Stimulated activated CD8-positive, alpha-beta memory T cell treated with anti-CD3 and anti-CD28 coated beads, Interleukin-4, amount 100 ng/mL, for 24 hours (primary cell): ENCODE measurements at regions not wholly inside any gene's neighbourhood (a gene's known extent, or its start where the extent isn't known, plus 50 kb on each side); places are given as distances from the start of the nearest gene placed in this dataset.

Source experiments
- DNase-seq: peaks from one replicate; pipeline ENCODE4 v3.0.0-alpha.2; 2020; ENCODE audit warnings: low read depth

DNA sequence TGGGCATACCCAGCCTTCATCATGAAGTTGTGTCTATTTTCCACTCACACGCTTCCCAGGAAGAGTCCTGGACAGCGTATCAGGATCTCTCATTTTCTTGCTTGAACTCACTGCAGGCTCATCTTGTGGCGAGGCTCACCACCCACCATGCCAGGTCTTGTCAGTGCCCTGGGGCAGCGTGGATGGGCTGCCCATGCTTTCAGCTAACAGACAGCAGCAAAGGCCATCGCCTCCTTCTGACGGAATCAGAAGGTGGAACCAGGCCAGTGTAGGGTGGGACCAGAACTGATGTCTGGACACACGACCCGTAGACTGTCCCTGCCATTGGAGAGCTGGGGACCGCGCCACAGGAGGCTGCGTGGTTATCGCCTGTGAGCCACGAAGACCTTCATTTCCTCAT, 169.4 kb downstream of the FOXL1 start:
- DNase-seq: no peak

DNA sequence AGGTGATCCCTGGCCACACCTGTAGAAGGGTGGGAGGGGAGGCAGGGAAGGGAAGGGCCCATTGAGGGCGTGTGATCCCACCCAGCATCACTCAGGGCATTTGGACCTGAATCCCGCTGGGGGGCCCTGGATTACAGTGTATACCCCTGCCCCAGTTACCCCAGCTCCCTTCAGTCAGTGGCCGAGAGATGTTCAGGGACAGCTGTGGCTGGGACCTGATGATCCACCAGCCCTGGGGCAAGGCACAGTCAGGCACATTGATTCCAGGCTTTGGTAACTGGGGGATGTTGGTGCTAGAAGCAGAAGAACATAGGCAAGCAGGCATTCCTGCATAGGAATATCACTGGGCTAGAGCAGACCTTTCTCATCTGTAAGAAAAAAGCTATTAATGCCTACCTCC, 170.3 kb downstream of the FOXL1 start:
- DNase-seq: no peak

DNA sequence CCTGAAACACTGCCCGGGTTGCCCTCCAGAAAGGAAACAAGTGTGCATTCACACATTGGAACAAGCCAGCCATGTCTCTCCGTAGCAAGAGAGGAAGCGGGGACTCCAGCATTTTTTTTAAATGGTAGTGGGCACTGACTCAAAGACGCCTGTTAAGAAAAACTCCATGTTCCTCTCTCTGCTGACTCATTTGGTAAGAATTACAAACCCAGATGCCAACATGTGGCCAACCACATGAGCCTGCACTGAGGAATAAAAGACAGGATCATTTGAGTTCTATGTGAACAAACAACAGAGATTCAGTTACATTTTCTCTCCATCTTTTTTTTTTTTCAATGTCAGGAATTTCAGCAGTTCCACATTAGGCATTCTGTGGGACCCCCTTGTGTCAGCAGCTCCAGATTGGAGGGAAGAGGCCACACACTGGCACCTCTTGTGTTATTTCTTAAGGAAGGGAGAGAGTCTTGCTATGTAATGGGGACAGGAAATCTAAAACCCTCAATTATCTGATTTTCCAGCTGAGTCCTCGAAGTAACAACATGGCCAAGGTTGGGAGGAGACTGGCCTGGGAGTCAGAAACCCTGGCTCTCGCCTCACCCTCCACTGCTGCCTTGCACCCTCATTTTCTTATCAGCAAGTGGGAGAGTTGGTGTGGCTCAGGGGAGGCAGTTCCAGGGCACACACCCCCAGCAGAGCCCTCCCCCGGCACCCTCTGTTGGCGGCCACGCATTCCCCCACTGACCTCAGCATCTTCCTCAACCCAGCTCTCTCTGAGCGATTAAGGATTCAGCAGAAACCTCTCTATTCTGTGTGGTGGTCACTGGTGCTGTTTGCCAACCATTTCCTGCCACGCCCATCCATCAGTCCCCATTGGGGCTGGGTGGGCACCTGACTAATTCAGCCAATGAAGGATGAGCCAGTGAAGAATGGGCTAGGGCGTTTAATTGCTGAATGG, 173.0 kb downstream of the FOXL1 start:
- no peak for DNase-seq

GRCh38 chr16:86752582-86753175, 174.3 kb downstream of the FOXL1 start:
- no peak for DNase-seq

GRCh38 chr16:86753399-86753798, 175.1 kb downstream of the FOXL1 start:
- no peak for DNase-seq

DNA sequence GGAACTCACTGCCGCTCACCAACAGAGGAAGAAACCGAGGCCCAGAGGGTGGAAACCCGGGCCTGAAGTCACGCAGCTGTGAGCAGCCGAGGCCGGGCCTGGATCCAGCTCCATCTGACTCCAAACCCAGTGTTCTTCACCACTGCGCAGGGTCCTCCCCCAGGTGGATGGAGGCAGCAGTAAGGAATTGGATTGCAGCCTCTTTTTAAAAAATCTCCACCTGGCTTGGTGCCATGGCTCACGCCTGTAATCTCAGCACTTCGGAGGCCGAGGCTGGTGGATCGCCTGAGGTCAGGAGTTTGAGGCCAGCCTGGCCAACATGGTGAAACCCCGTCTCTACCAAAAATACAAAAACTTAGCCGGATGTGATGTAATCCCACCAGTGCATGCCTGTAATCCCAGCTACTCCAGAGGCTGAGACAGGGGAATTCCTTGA, 177.2 kb downstream of the FOXL1 start:
- no peak for DNase-seq

- DNase-seq: no peak
These were observed 178.7 kb downstream of the FOXL1 start for GRCh38 chr16:86756882-86757703.

GRCh38 chr16:86757704-86758040, 179.3 kb downstream of the FOXL1 start:
- no peak for DNase-seq

- no peak for DNase-seq
These were observed 180.6 kb downstream of the FOXL1 start for GRCh38 chr16:86758932-86759331.

DNA sequence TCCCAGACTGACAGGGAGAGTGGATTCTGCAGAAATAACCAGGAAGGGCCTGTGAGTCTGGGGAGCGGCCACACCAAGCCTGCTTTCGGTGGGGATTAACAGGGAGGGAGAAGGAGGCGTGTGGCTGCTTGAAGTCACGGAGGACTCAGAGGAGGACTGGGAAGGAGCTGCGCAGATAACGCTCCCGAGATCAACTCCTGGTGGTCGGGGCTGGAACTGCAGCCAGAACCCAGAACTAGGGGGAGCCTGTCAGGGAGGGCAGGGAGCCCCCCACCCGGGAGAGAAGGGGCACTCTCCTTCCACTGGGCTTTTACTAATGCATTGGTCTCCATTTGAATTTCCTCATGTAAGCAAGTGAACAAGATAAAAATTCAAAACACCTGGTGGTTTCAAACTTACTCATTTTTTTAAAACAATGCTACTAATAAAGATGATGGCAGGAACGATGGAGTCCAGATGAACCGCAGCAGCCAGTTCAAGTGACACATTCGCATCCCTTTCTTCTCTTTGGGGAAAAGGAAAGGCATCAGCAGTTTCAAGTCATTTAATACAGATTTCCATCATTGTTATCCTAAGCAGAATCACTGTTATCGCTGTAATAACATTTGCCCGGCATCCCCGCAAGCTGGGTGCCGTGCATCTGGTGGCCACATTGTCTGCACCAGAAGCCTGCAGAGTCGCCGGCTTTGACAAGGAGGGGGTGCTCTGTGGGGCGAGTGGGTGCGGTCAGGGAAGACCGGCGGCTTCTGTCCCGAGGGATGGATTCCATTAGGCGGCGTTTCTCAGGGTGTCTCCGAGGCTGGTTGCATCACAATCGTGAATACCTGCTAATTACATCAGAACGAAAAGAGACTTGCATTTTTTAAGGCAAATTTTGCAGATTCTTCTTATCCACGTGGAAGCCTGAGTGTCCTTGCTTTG, 183.0 kb downstream of the FOXL1 start:
- peak; percentile 16 for DNase-seq

- DNase-seq: no peak
These were observed 183.7 kb downstream of the FOXL1 start for GRCh38 chr16:86762095-86762494.

- DNase-seq: no peak
These were observed 185.5 kb downstream of the FOXL1 start for GRCh38 chr16:86763819-86764218.

- DNase-seq: no peak
These were observed 186.2 kb downstream of the FOXL1 start for GRCh38 chr16:86764551-86764950.

GRCh38 chr16:86765389-86766026, 187.2 kb downstream of the FOXL1 start:
- no peak for DNase-seq

- DNase-seq: no peak
These were observed 188.4 kb downstream of the FOXL1 start for GRCh38 chr16:86766700-86767099.

- DNase-seq: no peak
These were observed 190.0 kb downstream of the FOXL1 start for GRCh38 chr16:86768228-86768791.

DNA sequence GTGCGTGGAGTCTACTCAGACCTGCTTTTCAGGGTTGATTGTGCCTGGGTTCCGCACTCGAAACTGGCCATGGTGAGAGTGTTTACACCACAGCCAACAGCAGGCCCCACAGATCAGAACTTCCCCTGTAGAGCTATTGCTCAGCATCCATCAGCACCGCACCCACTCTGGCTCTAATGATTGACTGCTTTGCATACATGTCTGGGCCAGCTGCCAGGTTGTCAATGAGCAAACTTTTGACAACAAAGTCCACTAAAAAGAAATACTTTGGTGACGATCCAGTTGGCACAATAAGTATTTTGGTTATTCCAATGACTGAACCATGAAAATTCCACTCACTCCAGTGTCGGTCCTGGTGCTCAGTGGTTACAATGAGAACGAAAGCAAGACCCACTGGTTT, 190.7 kb downstream of the FOXL1 start:
- DNase-seq: no peak

DNA sequence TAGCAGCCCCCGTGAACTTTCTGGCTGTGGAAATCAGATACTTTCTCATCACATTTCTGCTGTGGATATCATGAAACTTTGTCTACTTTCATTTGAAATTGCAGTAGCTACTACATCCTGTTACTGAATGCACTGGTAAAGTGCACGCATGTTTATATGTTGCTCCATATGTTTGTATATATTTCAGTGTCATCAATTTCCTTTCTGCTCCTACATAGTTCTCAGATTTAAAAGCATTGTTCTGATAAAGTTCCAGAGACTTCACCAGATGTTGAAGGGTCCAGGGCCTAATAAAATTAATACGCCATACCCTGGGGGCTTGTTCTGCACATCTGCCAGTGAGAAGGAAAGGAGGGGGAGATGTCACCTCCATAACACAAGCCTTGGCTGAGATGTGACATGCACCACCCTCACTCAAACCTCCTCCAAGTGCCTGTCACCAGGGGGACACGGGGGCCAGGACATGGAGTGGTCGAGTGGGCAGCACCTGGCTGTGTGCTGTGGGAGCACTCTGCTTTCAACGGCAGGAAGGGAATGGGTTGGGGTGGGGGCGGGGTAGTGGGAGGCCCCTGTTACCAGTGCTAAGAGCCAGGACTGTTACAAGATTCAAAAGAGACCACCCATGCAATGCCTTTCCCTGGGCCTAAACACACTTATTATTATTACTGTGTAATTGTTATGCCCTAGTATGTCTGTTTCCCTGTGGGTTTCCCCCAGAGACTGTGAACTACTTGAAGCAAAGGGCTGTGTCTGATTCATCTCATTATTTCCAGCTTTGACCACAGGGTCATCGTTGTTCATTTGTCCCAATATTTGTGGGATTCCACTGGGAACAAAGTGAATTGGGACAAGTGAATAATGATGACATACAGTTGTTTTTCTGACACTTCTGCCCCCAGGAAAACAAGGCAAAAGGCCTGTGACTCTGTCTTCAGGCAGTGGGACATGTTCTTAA, 193.4 kb downstream of the FOXL1 start:
- DNase-seq: no peak

- DNase-seq: no peak
These were observed 194.5 kb downstream of the FOXL1 start for GRCh38 chr16:86772671-86773353.
